Neural cell (in vitro differentiated cells): ENCODE measurements at regions not wholly inside any gene's neighbourhood (a gene's known extent, or its start where the extent isn't known, plus 50 kb on each side); places are given as distances from the start of the nearest gene placed in this dataset.

Experiments
- CTCF ChIP-seq: fragments of 450-650 bp; IDR thresholded peaks from 2 replicates; pipeline ENCODE4 v1.5.1; 2014; ENCODE audit warnings: antibody characterized with exemption, mild to moderate bottlenecking, moderate library complexity; ENCODE audit not compliant: poor library complexity, severe bottlenecking
- EP300 ChIP-seq: fragments of 450-650 bp; conservative IDR thresholded peaks from 2 replicates; pipeline ENCODE4 v1.6.1; 2014; ENCODE audit warnings: antibody characterized with exemption, mild to moderate bottlenecking, moderate library complexity; ENCODE audit not compliant: poor library complexity, severe bottlenecking
- EZH2 ChIP-seq: fragments of 200-600, 300-800 bp; shearing (Covaris generic), sonication (generic); IDR thresholded peaks from 2 replicates; pipeline ENCODE4 v1.6.1; 2014; ENCODE audit warnings: antibody characterized with exemption, low read length, borderline replicate concordance, mild to moderate bottlenecking; ENCODE audit not compliant: insufficient read depth, poor library complexity, severe bottlenecking
- MXI1 ChIP-seq: fragments of 450-650 bp; conservative IDR thresholded peaks from 2 replicates; pipeline ENCODE4 v1.6.1; 2014; ENCODE audit warnings: antibody characterized with exemption, mild to moderate bottlenecking; ENCODE audit not compliant: poor library complexity, severe bottlenecking
- POLR2AphosphoS5 ChIP-seq: IDR thresholded peaks from 2 replicates; pipeline ENCODE4 v1.6.1; 2012
- RAD21 ChIP-seq: fragments of 450-650 bp; conservative IDR thresholded peaks from 2 replicates; pipeline ENCODE4 v1.6.1; 2014; ENCODE audit warnings: antibody characterized with exemption, mild to moderate bottlenecking, moderate library complexity

GRCh38 chrX:63855896-63856295 is 70.9 kb upstream of the ARHGEF9 start:
- TF ChIP-seq RAD21 (no peak), CTCF (no peak), MXI1 (no peak), EZH2 (no peak), EP300 (no peak), POLR2AphosphoS5 (no peak)
